Loucy (cell line): ENCODE measurements at regions not wholly inside any gene's neighbourhood (a gene's known extent, or its start where the extent isn't known, plus 50 kb on each side); places are given as distances from the start of the nearest gene placed in this dataset.

ENCODE experiments used
- CTCF ChIP-seq: fragments of 200-600 bp; sonication (generic); conservative IDR thresholded peaks from 2 replicates; pipeline ENCODE4 v1.5.1; 2014; ENCODE audit warnings: mild to moderate bottlenecking, antibody characterized with exemption, low read length
- EZH2phosphoT487 ChIP-seq: fragments of 200-600 bp; IDR thresholded peaks from 2 replicates; pipeline ENCODE4 v1.6.1; 2018; ENCODE audit warnings: antibody characterized with exemption, mild to moderate bottlenecking, moderate library complexity, borderline replicate concordance

- no peak for TF ChIP-seq CTCF
- TF ChIP-seq EZH2phosphoT487, result no peak
Observed at GRCh38 chr1:111054656-111055055, 85.2 kb downstream of the DRAM2 start.
